B cell (primary cell): ENCODE measurements at regions not wholly inside any gene's neighbourhood (a gene's known extent, or its start where the extent isn't known, plus 50 kb on each side); places are given as distances from the start of the nearest gene placed in this dataset.

Experiments
- ATAC-seq: fragments of 200-7000 bp; cut with Tn5 transposase; one replicate; pipeline ENCODE4 v1.10.0; 2021; ENCODE audit warnings: low read depth, mild to moderate bottlenecking, moderate number of reproducible peaks, moderate library complexity
- CTCF ChIA-PET: fragments of 350-600 bp; sonication (Branson Sonifier 250); formaldehyde crosslinking; loops from one replicate; lab custom pipeline; 2021; ENCODE audit warnings: antibody characterized with exemption, inconsistent platforms; lab: Charles Lee
- POLR2A ChIA-PET: fragments of 350-600 bp; sonication (Branson Sonifier 250); formaldehyde crosslinking; loops from one replicate; lab custom pipeline; 2021; ENCODE audit warnings: antibody characterized with exemption; lab: Charles Lee
- DNase-seq: peaks from one replicate; pipeline ENCODE4 v3.0.0; 2013
- H2AFZ ChIP-seq: 2 replicates; pipeline ENCODE4 v1.6.1; 2012; ENCODE audit warnings: mild to moderate bottlenecking, low read depth, low read length; ENCODE audit not compliant: insufficient read depth, poor library complexity, severe bottlenecking
- H3K27ac ChIP-seq, 2 donors: 1 replicate in 1 of 2; 2 replicates in 1 of 2; pipeline ENCODE4 v1.5.1; 2012 to 2013; ENCODE audit warnings: low read length in 2 of 2, mild to moderate bottlenecking in 2 of 2, moderate library complexity in 1 of 2
- H3K27me3 ChIP-seq, 4 experiments: fragments of 200-600 bp in 1 of 4; sonication (generic) in 1 of 4; replicated peaks in 1 of 4; 1 replicate in 2 of 4; 2 replicates in 2 of 4; pipeline versions ENCODE4 v1.6.1 to v1.7.0; 2013 to 2016; ENCODE audit warnings: low read length in 3 of 4, mild to moderate bottlenecking in 2 of 4, mixed read lengths in 1 of 4, moderate library complexity in 1 of 4; ENCODE audit not compliant: insufficient read depth in 4 of 4, control insufficient read depth in 3 of 4; ENCODE audit errors: control extremely low read depth in 1 of 4
- H3K36me3 ChIP-seq, 2 experiments: replicated peaks in 1 of 2; 1 replicate in 1 of 2; 2 replicates in 1 of 2; pipeline versions ENCODE4 v1.6.1 to v1.7.1; 2013; ENCODE audit warnings: low read length in 1 of 2; ENCODE audit not compliant: insufficient read depth in 2 of 2, control insufficient read depth in 1 of 2; ENCODE audit errors: control extremely low read depth in 1 of 2, extremely low read depth in 1 of 2
- H3K4me1 ChIP-seq, 2 donors: fragments of 200-600 bp in 1 of 2; sonication (generic) in 1 of 2; 1 replicate in 1 of 2; 2 replicates in 1 of 2; pipeline versions ENCODE4 v1.5.1 to v1.6.1; 2013 to 2017; ENCODE audit warnings: low read length in 2 of 2; ENCODE audit not compliant: control insufficient read depth in 2 of 2, insufficient read depth in 2 of 2
- H3K4me2 ChIP-seq: replicated peaks from 2 replicates; pipeline ENCODE3; 2012; ENCODE audit warnings: mild to moderate bottlenecking, low read depth, low read length; ENCODE audit not compliant: poor library complexity, severe bottlenecking
- H3K4me3 ChIP-seq, 5 experiments: fragments of 200-600 bp in 1 of 5; sonication (generic) in 1 of 5; 1 replicate in 3 of 5; 2 replicates in 2 of 5; pipeline versions ENCODE4 v1.5.1 to v1.7.0; 2011 to 2016; ENCODE audit warnings: low read length in 4 of 5, mild to moderate bottlenecking in 4 of 5, low read depth in 2 of 5, control low read depth in 1 of 5, moderate library complexity in 1 of 5; ENCODE audit not compliant: insufficient read depth in 1 of 5; ENCODE audit errors: control extremely low read depth in 1 of 5, extremely low read depth in 1 of 5
- H3K79me2 ChIP-seq: fragments of 200-600 bp; sonication (generic); one replicate; pipeline ENCODE4 v1.6.0; 2016; ENCODE audit warnings: low read length; ENCODE audit not compliant: control insufficient read depth, insufficient read depth
- H3K9ac ChIP-seq: fragments of 200-600 bp; sonication (generic); 2 replicates; pipeline ENCODE4 v1.6.1; 2017; ENCODE audit warnings: mild to moderate bottlenecking, low read length, moderate library complexity
- H3K9me3 ChIP-seq, 3 donors: one replicate each; pipeline versions ENCODE4 v1.6.1 to v1.7.1; 2013; ENCODE audit warnings: low read length in 2 of 3; ENCODE audit not compliant: control insufficient read depth in 2 of 3, insufficient read depth in 1 of 3; ENCODE audit errors: control extremely low read depth in 1 of 3
- H4K20me1 ChIP-seq: 2 replicates; pipeline ENCODE4 v1.6.0; 2012; ENCODE audit warnings: mild to moderate bottlenecking, low read length; ENCODE audit not compliant: insufficient read depth, control insufficient read depth, poor library complexity, severe bottlenecking
- H3K27ac Mint-ChIP-seq: one replicate; pipeline ENCODE4 v1.8.0; 2021; ENCODE audit warnings: mixed read lengths
- H3K27me3 Mint-ChIP-seq: one replicate; pipeline ENCODE4 v1.8.0; 2021; ENCODE audit warnings: mixed read lengths
- H3K4me1 Mint-ChIP-seq: one replicate; pipeline ENCODE4 v1.8.0; 2021; ENCODE audit warnings: mixed read lengths
- H3K4me3 Mint-ChIP-seq: one replicate; pipeline ENCODE4 v1.8.0; 2021; ENCODE audit warnings: mixed read lengths
- H3K9me3 Mint-ChIP-seq: one replicate; pipeline ENCODE4 v1.8.0; 2022; ENCODE audit warnings: mixed read lengths; ENCODE audit not compliant: insufficient read depth
- CTCF ChIP-seq: fragments of 200-600 bp; IDR thresholded peaks from one replicate; pipeline ENCODE4 v1.8.0; 2022; ENCODE audit warnings: antibody characterized with exemption, mild to moderate bottlenecking
- EZH2 ChIP-seq: IDR thresholded peaks from 2 replicates; pipeline ENCODE4 v1.6.1; 2012; ENCODE audit warnings: borderline replicate concordance, low read depth, mild to moderate bottlenecking, moderate library complexity, low read length; ENCODE audit not compliant: insufficient read depth, poor library complexity, severe bottlenecking
- WGBS: methylation state at CpG from one replicate; pipeline ENCODE4 v1.1.5; 2013; ENCODE audit warnings: missing lambda C conversion rate; ENCODE audit not compliant: insufficient coverage; 5-methylcytosine and 5-hydroxymethylcytosine counted together
- intact Hi-C: fragments of 100-400 bp; cut with micrococcal nuclease; formaldehyde crosslinking; loops from one replicate; pipeline ENCODE4 v1.10.0; 2022

- H3K27ac ChIP-seq: no peak overlapping the region
- H3K4me3 ChIP-seq: no peak overlapping the region
- H2AFZ ChIP-seq: peak overlapping the region; percentile 62
- Mint-ChIP-seq H3K27me3 (no peaks in the 10 kb centered on the region), H3K27ac (no peak overlapping the region), H3K4me3 (no peak overlapping the region), H3K9me3 (no peaks in the 10 kb centered on the region), H3K4me1 (no peaks in the 10 kb centered on the region)
- TF ChIP-seq EZH2 (no peak), CTCF (peak; percentile 97)
- peak overlapping the region; percentile 37 for H3K4me2 ChIP-seq
- peak; percentile 67 for ATAC-seq
- no peaks in the 10 kb centered on the region for H4K20me1 ChIP-seq
- ChIA-PET CTCF (interaction anchor here (0.6 to 7.0 kb wide), 15 partner anchors 9 to 336 kb away, joined by 3 to 241 read pairs (median 4); no protein-coding TSS in a partner anchor), POLR2A (no interaction called here)
- no peaks in the 10 kb centered on the region for H3K27me3 ChIP-seq
- intact Hi-C loops: loop anchor here (1.0 kb wide), 1 partner anchor 311 kb away; no protein-coding TSS in a partner anchor
- H3K9me3 ChIP-seq: no peaks in the 10 kb centered on the region
- H3K9ac ChIP-seq: no peak overlapping the region
- H3K4me1 ChIP-seq: peaks cover 0 to 3% of the 10 kb centered on the region in 2 donors
- no peaks in the 10 kb centered on the region for H3K79me2 ChIP-seq
- WGBS: 55% methylated on average over 18 of the region's 29 CpGs
- peak; percentile 68 for DNase-seq
- H3K36me3 ChIP-seq: no peaks in the 10 kb centered on the region
Measured at GRCh38 chr18:76709659-76710645, 112.4 kb upstream of the ZNF236 start.
